HG02973 (cell line): ENCODE measurements at regions not wholly inside any gene's neighbourhood (a gene's known extent, or its start where the extent isn't known, plus 50 kb on each side); places are given as distances from the start of the nearest gene placed in this dataset.
"Not testable (repeated sequence)": the region's sequence is repeated elsewhere in the genome, so short reads cannot be mapped to it uniquely, and the experiment has no call there.

Experiments
- ATAC-seq: cut with Tn5 transposase; IDR thresholded peaks from one replicate; pipeline ENCODE4 v1.9.1; 2021; ENCODE audit warnings: moderate library complexity; ENCODE audit not compliant: unreplicated experiment

- no peak for ATAC-seq
Measured at GRCh38 chr3:146781059-146781458, 175.9 kb upstream of the PLSCR5 start.

- no peak for ATAC-seq
Measured at GRCh38 chr3:146780251-146780650, 175.1 kb upstream of the PLSCR5 start.

GRCh38 chr3:146777941-146778340, 172.8 kb upstream of the PLSCR5 start:
- ATAC-seq, result no peak

- no peak for ATAC-seq
Measured at GRCh38 chr3:146772211-146772743, 167.1 kb upstream of the PLSCR5 start.

- no peak for ATAC-seq
Measured at GRCh38 chr3:146770881-146771280, 165.7 kb upstream of the PLSCR5 start.

GRCh38 chr3:146770301-146770700, 165.2 kb upstream of the PLSCR5 start:
- no peak for ATAC-seq

GRCh38 chr3:146757759-146758158, 152.6 kb upstream of the PLSCR5 start:
- no peak for ATAC-seq

GRCh38 chr3:146750196-146750595, 145.1 kb upstream of the PLSCR5 start:
- no peak for ATAC-seq

GRCh38 chr3:146747928-146748327, 142.8 kb upstream of the PLSCR5 start:
- no peak for ATAC-seq

GRCh38 chr3:146747051-146747450, 141.9 kb upstream of the PLSCR5 start:
- ATAC-seq, result no peak

- ATAC-seq, result no peak
Measured at GRCh38 chr3:146746190-146746589, 141.0 kb upstream of the PLSCR5 start.

GRCh38 chr3:146739203-146739671, 134.1 kb upstream of the PLSCR5 start:
- no peak for ATAC-seq

GRCh38 chr3:146732325-146732724, 127.2 kb upstream of the PLSCR5 start:
- ATAC-seq, result no peak

GRCh38 chr3:146715170-146715569, 110.0 kb upstream of the PLSCR5 start:
- no peak for ATAC-seq

GRCh38 chr3:146712806-146713205, 107.7 kb upstream of the PLSCR5 start:
- no peak for ATAC-seq

GRCh38 chr3:146709969-146710368, 104.8 kb upstream of the PLSCR5 start:
- ATAC-seq, result no peak

- ATAC-seq, result peak; percentile 61
Measured at GRCh38 chr3:146705225-146705624, 100.1 kb upstream of the PLSCR5 start.

- ATAC-seq, result no peak
Measured at GRCh38 chr3:146702237-146702636, 97.1 kb upstream of the PLSCR5 start.

- no peak for ATAC-seq
Measured at GRCh38 chr3:146701246-146701645, 96.1 kb upstream of the PLSCR5 start.

- ATAC-seq, result not testable (repeated sequence)
Measured at GRCh38 chr3:146700025-146700424, 94.9 kb upstream of the PLSCR5 start.

GRCh38 chr3:146692254-146692653, 87.1 kb upstream of the PLSCR5 start:
- no peak for ATAC-seq

GRCh38 chr3:146685050-146685814, 80.1 kb upstream of the PLSCR5 start:
- no peak for ATAC-seq

GRCh38 chr3:146682171-146682570, 77.0 kb upstream of the PLSCR5 start:
- no peak for ATAC-seq
